ENCODE measurements at regions not wholly inside any gene's neighbourhood (a gene's known extent, or its start where the extent isn't known, plus 50 kb on each side); places are given as distances from the start of the nearest gene placed in this dataset.

DNA sequence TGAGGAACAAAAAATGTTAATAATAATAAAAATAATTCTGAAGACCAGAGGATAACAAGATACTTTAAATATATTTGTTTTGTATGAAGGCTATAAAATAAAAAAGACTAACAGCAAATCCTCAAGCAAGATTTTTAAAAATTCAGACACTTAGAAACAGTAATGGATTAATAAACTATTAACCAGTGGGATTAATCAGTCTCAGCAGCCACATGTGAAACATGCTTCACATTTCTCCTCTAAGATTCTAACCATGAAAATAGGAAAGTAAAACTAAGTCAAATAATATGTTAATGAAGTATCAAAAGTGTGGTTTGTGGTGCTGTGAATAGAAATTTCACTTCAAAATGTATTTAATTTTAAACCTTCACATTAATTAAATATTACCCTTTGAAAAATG is 57.4 kb downstream of the KCNRG start:
- no TSS peak for BruUV-seq (replicated peaks)
- H3K9me3 ChIP-seq (ENCODE audit: control insufficient read depth, insufficient read depth, low read length): no peaks in the 10 kb centered on the region
- dilution Hi-C loops (cut with HindIII; ENCODE audit: low sequenced_read_pairs, unreplicated experiment) (no loop called here), intact Hi-C loops (cut with micrococcal nuclease) (no loop called here), in situ Hi-C loops (cut with MboI; ENCODE audit: low sequenced_read_pairs) (loop anchor here (5.0 kb wide), 1 partner anchor 65 kb away; no protein-coding TSS in a partner anchor)
- H3K9ac ChIP-seq (ENCODE audit: low read depth, low read length): no peak overlapping the region
- H4K91ac ChIP-seq (ENCODE audit: insufficient read depth, low read depth, low read length): no peak overlapping the region
- no peak overlapping the region; a peak in 1 of 4 replicates for H4K8ac ChIP-seq (ENCODE audit: low read depth in 2 of 2, low read length in 2 of 2)
- H3K4me2 ChIP-seq (ENCODE audit: low read depth, low read length): peak overlapping the region; percentile 64; the same call in 1 of the 2 replicates
- ChIA-PET CTCF (no interaction called here), POLR2A (ENCODE audit: unreplicated experiment) (no interaction called here)
- no peak overlapping the region for H2AK5ac ChIP-seq (ENCODE audit: low read depth, low read length)
- H2AFZ ChIP-seq (replicated peaks; ENCODE audit: low read length, poor library complexity): no peak overlapping the region
- H3K14ac ChIP-seq (replicated peaks; ENCODE audit: low read depth, low read length): no peak overlapping the region
- no peak overlapping the region for H3K56ac ChIP-seq (ENCODE audit: extremely low read depth, insufficient read depth, low read length)
- no peak overlapping the region for H2AK9ac ChIP-seq (replicated peaks; ENCODE audit: low read depth, low read length, poor library complexity)
- no peaks in the 10 kb centered on the region for H3K27me3 ChIP-seq (ENCODE audit: control insufficient read depth, insufficient read depth, low read length)
- no peak overlapping the region for H3K4ac ChIP-seq (ENCODE audit: low read depth, low read length)
- no peak overlapping the region for H4K5ac ChIP-seq (ENCODE audit: low read depth, low read length)
- peaks cover 3% of the 10 kb centered on the region; the same call in 1 of the 2 replicates for H3K4me1 ChIP-seq (ENCODE audit: control insufficient read depth, insufficient read depth, low read length)
- TF ChIP-seq POLR2A (IDR thresholded peaks at IDR 0.05; ENCODE audit: low read depth, low read length): no peak
- H3K18ac ChIP-seq (ENCODE audit: low read depth, low read length): no peak overlapping the region
- peak overlapping the region; percentile 69; the same call in 1 of the 2 replicates for H3K23ac ChIP-seq (ENCODE audit: low read depth, low read length)
- ATAC-seq (ENCODE audit: low read depth) (no peak), DNase-seq (no peak)
- H2BK20ac ChIP-seq (ENCODE audit: low read depth, low read length): no peak overlapping the region
- no peak overlapping the region for H2BK120ac ChIP-seq (ENCODE audit: low read depth, low read length)
- no peak overlapping the region for H3K4me3 ChIP-seq (ENCODE audit: insufficient read depth, low read depth, low read length)
- peaks cover 4% of the 10 kb centered on the region for H3K36me3 ChIP-seq (ENCODE audit: control insufficient read depth, insufficient read depth, low read length)
- H4K20me1 ChIP-seq (ENCODE audit: insufficient read depth, low read length): peaks cover 8% of the 10 kb centered on the region
- no peaks in the 10 kb centered on the region; the same call in 1 of the 2 replicates for H3K9me1 ChIP-seq (ENCODE audit: insufficient read depth, low read length)
- no peak overlapping the region for H2BK15ac ChIP-seq (ENCODE audit: low read depth, low read length)
- peak overlapping the region; percentile 81 for H2BK5ac ChIP-seq (ENCODE audit: low read depth, low read length, poor library complexity, severe bottlenecking)
- H3K79me1 ChIP-seq (ENCODE audit: low read depth in 1 of 2, low read length in 2 of 2): peaks cover 3 to 11% of the 10 kb centered on the region in 2 experiments; a peak in 3 of 4 replicates
- H3K27ac ChIP-seq (ENCODE audit: insufficient read depth, low read length): peak overlapping the region; percentile 23; the same call in 1 of the 2 replicates
